Parathyroid adenoma (tissue), 2 donors: ENCODE measurements at regions not wholly inside any gene's neighbourhood (a gene's known extent, or its start where the extent isn't known, plus 50 kb on each side); places are given as distances from the start of the nearest gene placed in this dataset.

Experiments
- H2AFZ ChIP-seq: fragments of 300-600 bp; sonication (generic); one replicate; pipeline ENCODE4 v1.7.0; 2017; ENCODE audit warnings: antibody characterized with exemption, mild to moderate bottlenecking
- H3K27ac ChIP-seq: fragments of 300-600 bp; sonication (generic); one replicate; pipeline ENCODE4 v1.7.0; 2017
- H3K27me3 ChIP-seq: fragments of 300-600 bp; sonication (generic); one replicate; pipeline ENCODE4 v1.7.0; 2017; ENCODE audit warnings: low read length; ENCODE audit not compliant: control insufficient read depth, insufficient read depth
- H3K36me3 ChIP-seq: fragments of 300-600 bp; sonication (generic); one replicate; pipeline ENCODE4 v1.7.0; 2017; ENCODE audit warnings: low read length; ENCODE audit not compliant: control insufficient read depth, insufficient read depth
- H3K4me1 ChIP-seq: fragments of 300-600 bp; sonication (generic); one replicate; pipeline ENCODE4 v1.7.0; 2017; ENCODE audit warnings: control low read depth
- H3K4me2 ChIP-seq: fragments of 300-600 bp; sonication (generic); one replicate; pipeline ENCODE4 v1.7.0; 2017; ENCODE audit warnings: low read length
- H3K4me3 ChIP-seq: fragments of 300-600 bp; sonication (generic); one replicate; pipeline ENCODE4 v1.7.0; 2017; ENCODE audit warnings: low read depth, low read length
- H3K79me2 ChIP-seq: fragments of 300-600 bp; sonication (generic); one replicate; pipeline ENCODE4 v1.7.0; 2017; ENCODE audit warnings: control low read depth
- H3K9ac ChIP-seq: fragments of 300-600 bp; sonication (generic); one replicate; pipeline ENCODE4 v1.7.0; 2017; ENCODE audit warnings: mild to moderate bottlenecking
- H3K9me3 ChIP-seq: fragments of 300-600 bp; sonication (generic); one replicate; pipeline ENCODE4 v1.7.0; 2017; ENCODE audit warnings: low read length; ENCODE audit not compliant: control insufficient read depth
- TF ChIP-seq, protein P1 (sequence below): fragments of 300-600 bp; sonication (generic); IDR thresholded peaks from one replicate; pipeline ENCODE4 v1.7.0; 2017; ENCODE audit warnings: antibody characterized with exemption, mild to moderate bottlenecking
- donor health status: primary hyperparathyroidism.

DNA sequence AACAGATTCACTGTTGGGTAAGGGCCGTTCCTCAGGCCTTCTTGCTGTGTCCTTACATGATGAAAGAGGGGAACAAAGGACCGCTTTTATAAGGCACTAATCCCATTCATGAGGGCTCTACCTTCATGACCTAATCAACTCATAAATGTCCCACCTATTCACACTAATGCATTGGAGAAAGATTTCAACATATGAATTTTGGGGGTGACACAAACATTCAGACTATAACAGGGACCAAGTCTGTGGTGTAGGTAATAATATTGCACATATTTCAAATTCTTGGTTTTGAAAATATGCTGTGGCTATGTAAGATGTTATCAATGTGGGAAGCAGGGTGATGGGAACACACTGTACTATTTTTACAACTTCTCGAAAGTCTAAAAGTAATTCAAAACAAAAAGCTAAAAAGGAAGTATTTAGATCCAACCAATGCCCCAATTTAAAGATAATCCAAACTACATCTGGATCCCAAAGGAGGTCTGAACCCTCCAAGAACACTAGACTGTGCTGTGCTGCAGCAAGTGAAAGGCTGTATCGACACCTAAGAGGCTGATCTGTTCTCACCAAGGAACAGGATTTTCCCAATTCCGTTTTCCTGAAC is 82.4 kb upstream of the TGIF1 start:
- TF ChIP-seq, protein P1, sequence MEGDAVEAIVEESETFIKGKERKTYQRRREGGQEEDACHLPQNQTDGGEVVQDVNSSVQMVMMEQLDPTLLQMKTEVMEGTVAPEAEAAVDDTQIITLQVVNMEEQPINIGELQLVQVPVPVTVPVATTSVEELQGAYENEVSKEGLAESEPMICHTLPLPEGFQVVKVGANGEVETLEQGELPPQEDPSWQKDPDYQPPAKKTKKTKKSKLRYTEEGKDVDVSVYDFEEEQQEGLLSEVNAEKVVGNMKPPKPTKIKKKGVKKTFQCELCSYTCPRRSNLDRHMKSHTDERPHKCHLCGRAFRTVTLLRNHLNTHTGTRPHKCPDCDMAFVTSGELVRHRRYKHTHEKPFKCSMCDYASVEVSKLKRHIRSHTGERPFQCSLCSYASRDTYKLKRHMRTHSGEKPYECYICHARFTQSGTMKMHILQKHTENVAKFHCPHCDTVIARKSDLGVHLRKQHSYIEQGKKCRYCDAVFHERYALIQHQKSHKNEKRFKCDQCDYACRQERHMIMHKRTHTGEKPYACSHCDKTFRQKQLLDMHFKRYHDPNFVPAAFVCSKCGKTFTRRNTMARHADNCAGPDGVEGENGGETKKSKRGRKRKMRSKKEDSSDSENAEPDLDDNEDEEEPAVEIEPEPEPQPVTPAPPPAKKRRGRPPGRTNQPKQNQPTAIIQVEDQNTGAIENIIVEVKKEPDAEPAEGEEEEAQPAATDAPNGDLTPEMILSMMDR = no peak
- no peaks in the 10 kb centered on the region for H3K27me3 ChIP-seq
- H3K9ac ChIP-seq = no peak overlapping the region
- H3K4me1 ChIP-seq = no peaks in the 10 kb centered on the region
- H3K27ac ChIP-seq = no peak overlapping the region
- H3K4me3 ChIP-seq = no peak overlapping the region
- no peak overlapping the region for H3K4me2 ChIP-seq
- H3K36me3 ChIP-seq = no peaks in the 10 kb centered on the region
- H3K9me3 ChIP-seq = no peaks in the 10 kb centered on the region
- no peak overlapping the region for H2AFZ ChIP-seq
- no peaks in the 10 kb centered on the region for H3K79me2 ChIP-seq

DNA sequence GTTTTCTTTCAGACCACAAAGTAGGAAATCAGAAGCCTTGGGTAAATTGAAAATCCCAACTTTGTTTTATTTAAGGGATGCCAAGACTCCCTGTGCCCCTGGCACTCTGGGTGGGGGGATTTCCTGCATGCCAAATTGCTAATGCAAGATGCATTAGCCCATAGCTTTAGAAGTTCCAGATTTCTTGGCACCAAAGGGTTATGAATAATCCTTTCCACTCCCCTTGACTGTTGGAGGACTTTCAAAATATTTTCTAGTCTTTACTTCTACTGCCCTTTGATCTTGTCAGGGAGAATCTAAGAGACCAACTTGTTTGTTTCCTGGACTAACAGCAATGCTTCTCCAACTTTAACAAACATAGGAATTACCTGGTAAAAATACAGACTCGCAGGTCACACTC is 81.8 kb upstream of the TGIF1 start:
- H2AFZ ChIP-seq = no peak overlapping the region
- no peaks in the 10 kb centered on the region for H3K36me3 ChIP-seq
- H3K27ac ChIP-seq = no peak overlapping the region
- no peak overlapping the region for H3K4me3 ChIP-seq
- no peaks in the 10 kb centered on the region for H3K27me3 ChIP-seq
- no peaks in the 10 kb centered on the region for H3K79me2 ChIP-seq
- no peak overlapping the region for H3K9ac ChIP-seq
- no peaks in the 10 kb centered on the region for H3K9me3 ChIP-seq
- H3K4me2 ChIP-seq = no peak overlapping the region
- H3K4me1 ChIP-seq = no peaks in the 10 kb centered on the region
- TF ChIP-seq, protein P1 = no peak

DNA sequence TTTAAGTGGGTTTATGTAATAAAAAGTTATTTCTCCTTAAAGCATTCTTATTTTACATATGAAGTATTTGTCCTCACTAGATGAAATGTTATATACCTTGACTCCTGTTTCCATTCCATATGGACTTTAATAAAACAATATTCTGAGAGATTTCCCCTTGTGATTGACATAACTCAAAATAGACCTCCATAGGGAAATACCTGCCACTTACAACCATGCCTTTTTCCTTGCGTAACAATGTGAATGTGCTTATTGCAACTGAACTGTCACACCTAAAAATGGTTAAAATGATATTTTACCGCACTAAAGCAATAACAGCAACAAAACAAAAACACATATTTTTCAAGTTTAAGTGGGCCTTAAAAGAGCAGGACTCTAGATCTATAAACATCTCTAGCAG is 70.3 kb upstream of the TGIF1 start:
- no peaks in the 10 kb centered on the region for H3K36me3 ChIP-seq
- H3K4me3 ChIP-seq = no peak overlapping the region
- H3K9ac ChIP-seq = no peak overlapping the region
- H3K27ac ChIP-seq = no peak overlapping the region
- no peak overlapping the region for H3K4me2 ChIP-seq
- no peaks in the 10 kb centered on the region for H3K4me1 ChIP-seq
- H3K9me3 ChIP-seq = no peaks in the 10 kb centered on the region
- H3K79me2 ChIP-seq = no peaks in the 10 kb centered on the region
- no peaks in the 10 kb centered on the region for H3K27me3 ChIP-seq
- no peak overlapping the region for H2AFZ ChIP-seq
- TF ChIP-seq, protein P1 = no peak

DNA sequence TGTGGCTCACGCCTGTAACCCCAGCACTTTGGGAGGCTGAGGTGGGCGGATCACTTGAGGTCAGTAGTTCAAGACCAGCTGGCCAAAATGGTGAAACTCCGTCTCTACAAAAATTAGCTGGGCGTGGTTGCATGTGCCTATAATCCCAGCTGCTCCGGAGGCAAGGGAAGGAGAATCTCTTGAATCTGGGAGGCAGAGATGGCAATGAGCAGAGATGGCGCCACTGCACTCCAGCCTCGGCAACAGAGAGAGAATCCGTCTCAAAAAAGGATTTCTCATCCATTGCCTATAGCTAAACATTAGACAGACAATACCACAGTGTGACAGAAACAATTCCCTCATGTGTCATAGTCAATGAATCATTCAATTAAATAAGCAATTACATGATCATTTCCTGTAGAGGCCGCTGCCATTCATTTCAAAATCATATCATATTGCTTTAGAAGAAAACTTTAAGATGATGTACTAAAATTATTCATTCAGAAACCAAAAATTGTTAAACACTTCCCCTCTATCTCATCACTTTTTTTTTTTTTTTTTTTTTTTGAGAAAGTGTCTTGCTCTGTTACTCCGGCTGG is 69.5 kb upstream of the TGIF1 start:
- no peaks in the 10 kb centered on the region for H3K79me2 ChIP-seq
- no peak overlapping the region for H3K4me3 ChIP-seq
- no peak overlapping the region for H2AFZ ChIP-seq
- no peaks in the 10 kb centered on the region for H3K9me3 ChIP-seq
- H3K4me1 ChIP-seq = no peaks in the 10 kb centered on the region
- no peak overlapping the region for H3K4me2 ChIP-seq
- TF ChIP-seq, protein P1 = no peak
- no peaks in the 10 kb centered on the region for H3K27me3 ChIP-seq
- no peak overlapping the region for H3K9ac ChIP-seq
- no peaks in the 10 kb centered on the region for H3K36me3 ChIP-seq
- no peak overlapping the region for H3K27ac ChIP-seq

DNA sequence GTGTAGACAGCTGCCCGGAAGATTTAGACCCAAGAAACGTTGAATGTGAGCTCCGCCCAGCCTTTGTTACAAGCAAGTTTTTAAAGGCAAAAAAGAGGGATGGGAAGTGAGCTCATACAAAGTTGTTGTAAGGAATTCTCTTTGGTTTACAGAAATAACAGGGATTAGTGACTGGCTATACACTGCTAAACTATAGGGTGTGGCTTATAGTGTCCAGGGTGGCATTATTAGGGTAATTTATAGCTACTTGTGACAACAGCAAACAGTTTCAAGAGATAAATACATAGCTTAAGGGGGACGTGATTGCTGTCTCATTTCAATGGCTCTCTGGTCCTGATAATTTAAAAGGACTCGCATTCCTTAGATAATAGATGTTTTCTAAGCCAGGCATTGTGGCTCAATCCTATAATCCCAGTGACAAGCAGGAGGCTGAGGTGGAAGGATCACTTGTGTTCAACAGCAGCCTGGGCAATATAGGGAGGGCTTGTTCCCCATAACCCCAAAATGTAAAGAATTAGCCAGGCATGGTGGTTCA is 66.5 kb upstream of the TGIF1 start:
- H3K4me3 ChIP-seq = no peak overlapping the region
- TF ChIP-seq, protein P1 = no peak
- H3K9ac ChIP-seq = no peak overlapping the region
- H3K79me2 ChIP-seq = no peaks in the 10 kb centered on the region
- H3K4me2 ChIP-seq = no peak overlapping the region
- no peaks in the 10 kb centered on the region for H3K36me3 ChIP-seq
- no peaks in the 10 kb centered on the region for H3K27me3 ChIP-seq
- H3K27ac ChIP-seq = no peak overlapping the region
- H3K4me1 ChIP-seq = no peaks in the 10 kb centered on the region
- H2AFZ ChIP-seq = no peak overlapping the region
- H3K9me3 ChIP-seq = no peaks in the 10 kb centered on the region
